Upper lobe of left lung (tissue), 4 donors: ENCODE measurements at regions not wholly inside any gene's neighbourhood (a gene's known extent, or its start where the extent isn't known, plus 50 kb on each side); places are given as distances from the start of the nearest gene placed in this dataset.

Experiments
- CTCF ChIP-seq, 6 experiments: fragments of 450-650 bp in 4 of 6; fragments of 200-600 bp in 2 of 6; sonication (generic) in 2 of 6; IDR thresholded peaks; one replicate each; pipeline ENCODE4 v1.5.1; 2016 to 2019; ENCODE audit warnings: antibody characterized with exemption in 6 of 6
- EP300 ChIP-seq, 4 donors: sonication (generic); formaldehyde crosslinking; IDR thresholded peaks; one replicate each; pipeline ENCODE4 v1.5.1; 2017; ENCODE audit warnings: antibody characterized with exemption in 4 of 4, control low read depth in 2 of 4
- POLR2A ChIP-seq, 4 donors: fragments of 450-650 bp; IDR thresholded peaks; one replicate each; pipeline ENCODE4 v1.5.1; 2016 to 2017; ENCODE audit warnings: antibody characterized with exemption in 4 of 4, mild to moderate bottlenecking in 2 of 4
- POLR2AphosphoS5 ChIP-seq, 2 donors: sonication (generic); formaldehyde crosslinking; IDR thresholded peaks; one replicate each; pipeline ENCODE4 v1.5.1; 2017; ENCODE audit warnings: antibody characterized with exemption in 2 of 2

GRCh38 chr3:115554487-115554807 lies 68.9 kb upstream of the GAP43 start:
- no peak for TF ChIP-seq CTCF (IDR thresholded peaks at IDR 0.05)
- no peak for TF ChIP-seq POLR2A (IDR thresholded peaks at IDR 0.05)
- no peak for TF ChIP-seq POLR2AphosphoS5 (IDR thresholded peaks at IDR 0.05)
- TF ChIP-seq EP300 (IDR thresholded peaks at IDR 0.05), result no peak
